ENCODE measurements at regions not wholly inside any gene's neighbourhood (a gene's known extent, or its start where the extent isn't known, plus 50 kb on each side); places are given as distances from the start of the nearest gene placed in this dataset.
"Not testable (repeated sequence)": the region's sequence is repeated elsewhere in the genome, so short reads cannot be mapped to it uniquely, and the experiment has no call there.

GRCh38 chr4:27075603-27076002 is 215.0 kb downstream of the STIM2 start:
- not testable (repeated sequence) for DNase-seq

- DNase-seq, result no peak
Measured at GRCh38 chr4:27078934-27079455, 218.4 kb downstream of the STIM2 start.

GRCh38 chr4:27081675-27082586 is 221.3 kb downstream of the STIM2 start:
- DNase-seq, result no peak

- DNase-seq, result no peak
Measured at GRCh38 chr4:27082776-27083175, 222.1 kb downstream of the STIM2 start.

GRCh38 chr4:27084685-27085361 is 224.2 kb downstream of the STIM2 start:
- peak; percentile 27 for DNase-seq

GRCh38 chr4:27085396-27085795 is 224.8 kb downstream of the STIM2 start:
- DNase-seq, result no peak

GRCh38 chr4:27087306-27088045 is 226.8 kb downstream of the STIM2 start:
- DNase-seq, result no peak

- DNase-seq, result no peak
Measured at GRCh38 chr4:27088491-27088890, 227.8 kb downstream of the STIM2 start.

GRCh38 chr4:27089186-27089585 is 228.5 kb downstream of the STIM2 start:
- no peak for DNase-seq

GRCh38 chr4:27090406-27090805 is 229.8 kb downstream of the STIM2 start:
- DNase-seq, result no peak

- DNase-seq, result no peak
Measured at GRCh38 chr4:27094224-27094623, 233.6 kb downstream of the STIM2 start.

- peak; percentile 5 for DNase-seq
Measured at GRCh38 chr4:27094783-27095182, 234.1 kb downstream of the STIM2 start.

GRCh38 chr4:27096142-27096824 is 235.6 kb downstream of the STIM2 start:
- no peak for DNase-seq

GRCh38 chr4:27098034-27098433 is 237.4 kb downstream of the STIM2 start:
- no peak for DNase-seq

- DNase-seq, result no peak
Measured at GRCh38 chr4:27100713-27101112, 240.1 kb downstream of the STIM2 start.

GRCh38 chr4:27101126-27101525 is 240.5 kb downstream of the STIM2 start:
- DNase-seq, result no peak

GRCh38 chr4:27101561-27101960 is 240.9 kb downstream of the STIM2 start:
- DNase-seq, result no peak

- DNase-seq, result no peak
Measured at GRCh38 chr4:27111627-27112026, 251.0 kb downstream of the STIM2 start.

- DNase-seq, result no peak
Measured at GRCh38 chr4:27112587-27112986, 251.9 kb downstream of the STIM2 start.

GRCh38 chr4:27115221-27115620 is 254.6 kb downstream of the STIM2 start:
- DNase-seq, result no peak

- DNase-seq, result no peak
Measured at GRCh38 chr4:27117453-27117852, 256.8 kb downstream of the STIM2 start.

GRCh38 chr4:27119239-27119638 is 258.6 kb downstream of the STIM2 start:
- DNase-seq, result no peak

GRCh38 chr4:27121830-27122229 is 261.2 kb downstream of the STIM2 start:
- DNase-seq, result no peak

Measured in NCI-H1105 treated with DMSO at 0.1 percent for 48 hours (cell line).